ENCODE measurements at regions not wholly inside any gene's neighbourhood (a gene's known extent, or its start where the extent isn't known, plus 50 kb on each side); places are given as distances from the start of the nearest gene placed in this dataset.

DNA sequence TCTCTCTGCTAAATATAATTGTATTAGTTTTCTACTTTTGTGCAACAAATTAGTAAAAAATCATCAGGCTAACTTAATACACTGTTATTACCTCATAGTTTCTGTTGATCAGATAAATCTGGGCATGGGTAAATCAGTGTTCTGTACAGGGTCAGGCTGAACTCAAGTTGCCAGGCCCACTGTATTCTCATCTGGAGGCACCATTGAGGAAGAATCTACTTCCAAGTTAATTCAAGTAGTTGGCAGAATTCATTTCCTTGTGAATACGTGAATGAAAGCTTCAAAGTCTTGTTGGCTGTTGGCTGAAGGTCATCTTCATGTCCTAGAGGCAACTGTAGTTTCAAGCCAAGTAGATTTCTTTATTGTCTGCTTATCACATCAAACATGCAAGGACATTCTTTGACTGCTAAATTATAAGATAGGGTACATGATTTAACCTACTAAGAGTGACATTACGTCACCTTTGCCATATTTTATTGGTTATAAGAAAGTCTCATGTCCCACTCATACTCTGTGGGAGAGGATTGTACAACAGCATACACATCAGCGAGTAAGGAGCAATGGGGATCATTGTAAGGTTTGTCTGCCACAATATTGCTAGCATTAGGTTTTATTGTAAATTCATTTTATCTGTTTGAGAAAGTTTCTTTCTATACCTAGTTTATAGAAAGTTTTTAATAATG is 1219.0 kb downstream of the ARAP2 start:
- no peaks in the 10 kb centered on the region for H3K27me3 Mint-ChIP-seq
- H3K4me3 Mint-ChIP-seq: no peak overlapping the region
- H3K36me3 Mint-ChIP-seq: no peaks in the 10 kb centered on the region
- no peaks in the 10 kb centered on the region for H3K4me1 Mint-ChIP-seq (ENCODE audit: unreplicated experiment)
- H3K9me3 Mint-ChIP-seq: peaks cover 7% of the 10 kb centered on the region
- TF ChIP-seq, protein P1, sequence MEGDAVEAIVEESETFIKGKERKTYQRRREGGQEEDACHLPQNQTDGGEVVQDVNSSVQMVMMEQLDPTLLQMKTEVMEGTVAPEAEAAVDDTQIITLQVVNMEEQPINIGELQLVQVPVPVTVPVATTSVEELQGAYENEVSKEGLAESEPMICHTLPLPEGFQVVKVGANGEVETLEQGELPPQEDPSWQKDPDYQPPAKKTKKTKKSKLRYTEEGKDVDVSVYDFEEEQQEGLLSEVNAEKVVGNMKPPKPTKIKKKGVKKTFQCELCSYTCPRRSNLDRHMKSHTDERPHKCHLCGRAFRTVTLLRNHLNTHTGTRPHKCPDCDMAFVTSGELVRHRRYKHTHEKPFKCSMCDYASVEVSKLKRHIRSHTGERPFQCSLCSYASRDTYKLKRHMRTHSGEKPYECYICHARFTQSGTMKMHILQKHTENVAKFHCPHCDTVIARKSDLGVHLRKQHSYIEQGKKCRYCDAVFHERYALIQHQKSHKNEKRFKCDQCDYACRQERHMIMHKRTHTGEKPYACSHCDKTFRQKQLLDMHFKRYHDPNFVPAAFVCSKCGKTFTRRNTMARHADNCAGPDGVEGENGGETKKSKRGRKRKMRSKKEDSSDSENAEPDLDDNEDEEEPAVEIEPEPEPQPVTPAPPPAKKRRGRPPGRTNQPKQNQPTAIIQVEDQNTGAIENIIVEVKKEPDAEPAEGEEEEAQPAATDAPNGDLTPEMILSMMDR (conservative IDR thresholded peaks at IDR 0.05): no peak
- DNase-seq (ENCODE audit: extremely low spot score, unreplicated experiment): no peak
- H3K27ac Mint-ChIP-seq: no peak overlapping the region

DNA sequence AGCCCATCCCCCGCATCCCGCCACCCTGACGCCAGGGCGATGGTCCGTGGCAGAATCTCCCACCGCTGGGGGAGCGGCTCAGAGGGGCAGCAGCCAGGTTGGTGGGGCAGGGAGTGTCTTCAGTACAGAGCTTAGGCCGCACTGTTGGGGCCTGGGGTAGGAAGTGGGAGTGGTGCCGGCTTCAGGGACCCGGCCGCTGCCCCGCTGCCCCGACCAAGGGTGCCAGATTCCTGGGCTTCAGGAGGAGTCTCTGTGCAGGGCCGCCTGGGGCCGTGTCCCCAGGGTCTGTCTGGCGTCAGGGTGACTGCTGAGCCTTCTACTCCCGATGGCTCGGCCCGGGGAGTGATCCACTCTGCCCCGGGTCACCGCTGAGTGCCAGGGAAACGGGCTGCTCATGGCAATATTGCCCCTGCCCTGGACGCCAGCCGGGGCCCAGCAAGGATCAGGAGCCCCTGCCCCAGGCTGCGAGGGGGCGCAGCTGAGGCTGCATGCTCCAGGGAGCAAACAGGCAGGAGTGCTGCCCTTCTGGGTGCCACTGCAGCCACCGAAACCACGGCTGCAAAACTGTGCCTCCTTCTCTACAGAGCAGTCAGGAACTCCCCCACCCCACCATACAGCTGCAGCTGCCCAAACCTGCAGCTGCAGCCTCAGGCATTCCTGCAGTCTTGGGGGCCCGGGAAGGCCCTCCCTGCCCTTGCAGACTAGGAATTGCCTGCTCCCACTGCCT is 1206.1 kb downstream of the ARAP2 start:
- Mint-ChIP-seq H3K4me3 (no peak overlapping the region), H3K27me3 (no peaks in the 10 kb centered on the region), H3K27ac (no peak overlapping the region), H3K36me3 (no peaks in the 10 kb centered on the region), H3K4me1 (ENCODE audit: unreplicated experiment) (no peaks in the 10 kb centered on the region), H3K9me3 (no peaks in the 10 kb centered on the region)
- DNase-seq (ENCODE audit: extremely low spot score, unreplicated experiment): no peak
- TF ChIP-seq, protein P1 (conservative IDR thresholded peaks at IDR 0.05): no peak

DNA sequence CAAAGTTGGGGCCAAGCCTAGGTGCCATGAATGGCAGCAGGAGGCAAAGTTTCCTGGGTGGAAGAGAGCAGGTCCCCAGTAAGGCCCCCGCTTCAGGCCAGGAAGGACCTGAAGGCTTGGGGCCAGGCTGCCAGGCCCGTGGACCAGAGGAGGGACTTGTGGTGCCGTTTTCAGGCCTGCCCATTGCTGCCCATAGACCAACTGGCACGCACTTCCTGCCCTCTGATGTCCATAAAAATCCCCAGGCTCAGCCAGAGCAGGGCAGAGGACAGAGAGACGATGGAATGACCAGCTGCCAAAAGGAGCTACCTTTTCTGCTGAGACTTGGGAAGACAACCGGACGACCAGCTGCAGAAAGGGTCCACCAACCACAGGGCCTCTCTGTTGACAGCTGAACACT is 1205.5 kb downstream of the ARAP2 start:
- DNase-seq (ENCODE audit: extremely low spot score, unreplicated experiment): no peak
- TF ChIP-seq, protein P1 (conservative IDR thresholded peaks at IDR 0.05): no peak
- Mint-ChIP-seq H3K27ac (no peak overlapping the region), H3K4me1 (ENCODE audit: unreplicated experiment) (no peaks in the 10 kb centered on the region), H3K4me3 (no peak overlapping the region), H3K9me3 (no peaks in the 10 kb centered on the region), H3K27me3 (no peaks in the 10 kb centered on the region), H3K36me3 (no peaks in the 10 kb centered on the region)

- Mint-ChIP-seq H3K4me1 (ENCODE audit: unreplicated experiment) (no peaks in the 10 kb centered on the region), H3K4me3 (no peak overlapping the region), H3K27ac (no peak overlapping the region), H3K36me3 (no peaks in the 10 kb centered on the region), H3K27me3 (no peaks in the 10 kb centered on the region), H3K9me3 (no peaks in the 10 kb centered on the region)
- DNase-seq (ENCODE audit: extremely low spot score, unreplicated experiment): no peak
- TF ChIP-seq, protein P1 (conservative IDR thresholded peaks at IDR 0.05): no peak
Measured at GRCh38 chr4:35052546-35052945, 1191.8 kb downstream of the ARAP2 start.

DNA sequence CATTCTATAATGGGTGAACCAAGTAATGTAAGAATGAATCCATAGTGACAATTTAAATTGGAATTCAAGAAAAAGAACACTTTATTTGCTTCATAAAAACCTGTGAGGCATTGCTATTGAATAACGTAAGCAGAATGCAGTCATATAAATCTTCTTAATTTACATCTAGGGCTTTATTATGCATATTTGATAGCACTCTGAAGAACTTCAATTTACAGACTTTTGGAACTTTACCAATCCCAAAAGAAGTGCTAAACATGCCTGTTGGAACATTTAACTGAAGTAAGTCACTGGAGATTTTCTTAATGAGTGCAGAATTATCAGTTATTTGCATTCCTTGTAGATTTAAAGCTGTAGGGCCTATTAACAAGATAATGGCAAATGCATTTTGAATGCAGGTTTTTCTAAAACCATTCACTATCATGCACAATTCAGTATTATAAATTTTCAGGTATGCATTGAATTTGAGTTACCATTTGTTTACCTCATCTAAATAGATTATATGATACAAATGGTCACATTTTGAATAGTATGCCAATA is 1181.2 kb downstream of the ARAP2 start:
- Mint-ChIP-seq H3K36me3 (no peaks in the 10 kb centered on the region), H3K27ac (no peak overlapping the region), H3K27me3 (no peaks in the 10 kb centered on the region), H3K4me3 (no peak overlapping the region), H3K9me3 (no peaks in the 10 kb centered on the region), H3K4me1 (ENCODE audit: unreplicated experiment) (no peaks in the 10 kb centered on the region)
- TF ChIP-seq, protein P1 (conservative IDR thresholded peaks at IDR 0.05): no peak
- no peak for DNase-seq (ENCODE audit: extremely low spot score, unreplicated experiment)

Measured in type B pancreatic cell (in vitro differentiated cells).